GM23248 (cell line): ENCODE measurements at regions not wholly inside any gene's neighbourhood (a gene's known extent, or its start where the extent isn't known, plus 50 kb on each side); places are given as distances from the start of the nearest gene placed in this dataset.

Experiments used
- DNase-seq: peaks from one replicate; pipeline ENCODE4 v3.0.0-alpha.2; 2015
- H2AFZ ChIP-seq: fragments of 200-600 bp; sonication (generic); 2 replicates; pipeline ENCODE4 v1.6.1; 2016; ENCODE audit warnings: antibody characterized with exemption
- H3F3A ChIP-seq: fragments of 200-600 bp; sonication (generic); 2 replicates; pipeline ENCODE4 v1.6.1; 2016; ENCODE audit warnings: mild to moderate bottlenecking, antibody characterized with exemption, mixed run types; ENCODE audit not compliant: insufficient read depth
- H3K27ac ChIP-seq: fragments of 200-600 bp; sonication (generic); 2 replicates; pipeline ENCODE4 v1.5.1; 2016; ENCODE audit warnings: mild to moderate bottlenecking
- H3K27me3 ChIP-seq: fragments of 200-600 bp; sonication (generic); replicated peaks from 2 replicates; pipeline ENCODE4 v1.6.1; 2016; ENCODE audit warnings: mild to moderate bottlenecking; ENCODE audit not compliant: insufficient read depth
- H3K36me3 ChIP-seq: fragments of 200-600 bp; sonication (generic); 2 replicates; pipeline ENCODE4 v1.6.1; 2016; ENCODE audit warnings: low read depth, mild to moderate bottlenecking
- H3K4me1 ChIP-seq: fragments of 200-600 bp; sonication (generic); 2 replicates; pipeline ENCODE4 v1.6.1; 2016; ENCODE audit warnings: mild to moderate bottlenecking; ENCODE audit not compliant: insufficient read depth
- H3K4me2 ChIP-seq: fragments of 200-600 bp; sonication (generic); one replicate; pipeline ENCODE4 v1.6.1; 2016; ENCODE audit warnings: mild to moderate bottlenecking; ENCODE audit not compliant: unreplicated experiment
- H3K4me3 ChIP-seq: fragments of 200-600 bp; sonication (generic); 2 replicates; pipeline ENCODE4 v1.5.1; 2016; ENCODE audit warnings: mild to moderate bottlenecking
- H3K79me2 ChIP-seq: fragments of 200-600 bp; sonication (generic); 2 replicates; pipeline ENCODE4 v1.6.1; 2016; ENCODE audit warnings: mild to moderate bottlenecking; ENCODE audit not compliant: insufficient read depth
- H3K9ac ChIP-seq: fragments of 200-600 bp; sonication (generic); 2 replicates; pipeline ENCODE4 v1.6.1; 2016; ENCODE audit warnings: mild to moderate bottlenecking
- H3K9me2 ChIP-seq: fragments of 200-600 bp; sonication (generic); 2 replicates; pipeline ENCODE4 v1.6.1; 2016; ENCODE audit warnings: mixed run types, mild to moderate bottlenecking, moderate library complexity; ENCODE audit not compliant: insufficient read depth
- H3K9me3 ChIP-seq: fragments of 200-600 bp; sonication (generic); one replicate; pipeline ENCODE4 v1.6.1; 2017; ENCODE audit warnings: low read depth
- H4K20me1 ChIP-seq: fragments of 200-600 bp; sonication (generic); 2 replicates; pipeline ENCODE4 v1.6.0; 2016; ENCODE audit not compliant: insufficient read depth
- EZH2 ChIP-seq: fragments of 200-600 bp; sonication (generic); IDR thresholded peaks from 2 replicates; pipeline ENCODE4 v1.6.1; 2018; ENCODE audit warnings: antibody characterized with exemption, mild to moderate bottlenecking; ENCODE audit not compliant: insufficient read depth, poor library complexity, severe bottlenecking
- EZH2phosphoT487 ChIP-seq: fragments of 200-600 bp; sonication (generic); IDR thresholded peaks from 2 replicates; pipeline ENCODE4 v1.6.1; 2018; ENCODE audit warnings: antibody characterized with exemption, moderate library complexity, mild to moderate bottlenecking, low read depth; ENCODE audit not compliant: insufficient read depth
- WGBS, 2 experiments: methylation state at CpG; one replicate each; pipeline ENCODE4 v1.1.6; 2015 to 2017; ENCODE audit warnings: low lambda C conversion rate in 2 of 2, low coverage in 1 of 2; ENCODE audit errors: missing lambda C conversion rate in 2 of 2; 5-methylcytosine and 5-hydroxymethylcytosine counted together
- in situ Hi-C: fragments of 300-500 bp; cut with MboI; formaldehyde crosslinking; loops from 2 replicates; pipeline ENCODE4 v1.15.0; 2020

GRCh38 chr4:180637616-180638015, 1605.6 kb upstream of the TENM3 start:
- Histone ChIP-seq H2AFZ (no peak overlapping the region), H3K79me2 (no peaks in the 10 kb centered on the region), H3K4me1 (no peaks in the 10 kb centered on the region), H3K9me3 (peaks cover 3% of the 10 kb centered on the region), H3K27ac (no peak overlapping the region), H3F3A (no peaks in the 10 kb centered on the region), H3K9me2 (no peaks in the 10 kb centered on the region), H3K4me3 (no peak overlapping the region), H4K20me1 (no peaks in the 10 kb centered on the region), H3K9ac (no peak overlapping the region), H3K27me3 (no peaks in the 10 kb centered on the region), H3K4me2 (no peak overlapping the region), H3K36me3 (no peaks in the 10 kb centered on the region)
- in situ Hi-C loops, result no loop called here
- no peak for TF ChIP-seq EZH2phosphoT487
- no peak for TF ChIP-seq EZH2
- WGBS, 2 experiments, result 27 to 42% methylated on average over 5 of the region's 5 CpGs
- DNase-seq, result no peak

GRCh38 chr4:180640193-180640592, 1603.0 kb upstream of the TENM3 start:
- Histone ChIP-seq H3K4me3 (no peak overlapping the region), H3K36me3 (no peaks in the 10 kb centered on the region), H3K4me1 (no peaks in the 10 kb centered on the region), H3K79me2 (no peaks in the 10 kb centered on the region), H3K27ac (no peak overlapping the region), H4K20me1 (no peaks in the 10 kb centered on the region), H3K9ac (no peak overlapping the region), H3K9me3 (peaks cover 3% of the 10 kb centered on the region), H3F3A (no peaks in the 10 kb centered on the region), H2AFZ (no peak overlapping the region), H3K9me2 (no peaks in the 10 kb centered on the region), H3K27me3 (no peaks in the 10 kb centered on the region), H3K4me2 (no peak overlapping the region)
- in situ Hi-C loops, result no loop called here
- no peak for TF ChIP-seq EZH2
- TF ChIP-seq EZH2phosphoT487, result no peak
- WGBS, 2 experiments, result 3 to 9% methylated on average over 2 of the region's 2 CpGs
- DNase-seq, result no peak

GRCh38 chr4:180641495-180641894, 1601.7 kb upstream of the TENM3 start:
- TF ChIP-seq EZH2phosphoT487 (no peak), EZH2 (no peak)
- DNase-seq, result no peak
- no peaks in the 10 kb centered on the region for H3K27me3 ChIP-seq

GRCh38 chr4:180642732-180643131, 1600.5 kb upstream of the TENM3 start:
- 53 to 62% methylated on average over 9 of the region's 9 CpGs for WGBS, 2 experiments
- Histone ChIP-seq H3F3A (no peaks in the 10 kb centered on the region), H3K27ac (no peak overlapping the region), H3K4me1 (no peaks in the 10 kb centered on the region), H3K4me3 (no peak overlapping the region), H3K9ac (no peak overlapping the region), H3K36me3 (no peaks in the 10 kb centered on the region), H4K20me1 (no peaks in the 10 kb centered on the region), H3K9me2 (no peaks in the 10 kb centered on the region), H3K79me2 (no peaks in the 10 kb centered on the region), H2AFZ (no peak overlapping the region), H3K4me2 (no peak overlapping the region), H3K27me3 (no peaks in the 10 kb centered on the region), H3K9me3 (peaks cover 3% of the 10 kb centered on the region)
- in situ Hi-C loops, result no loop called here
- TF ChIP-seq EZH2 (no peak), EZH2phosphoT487 (no peak)
- DNase-seq, result no peak

More at GRCh38 chr4:180641495-180641894, 1601.7 kb upstream of the TENM3 start:
- H3K9me3 ChIP-seq, result peaks cover 3% of the 10 kb centered on the region
- no peak overlapping the region for H3K27ac ChIP-seq
- no peaks in the 10 kb centered on the region for H3K79me2 ChIP-seq
- H2AFZ ChIP-seq, result no peak overlapping the region
- no peaks in the 10 kb centered on the region for H3F3A ChIP-seq
- no peaks in the 10 kb centered on the region for H3K9me2 ChIP-seq
- H3K9ac ChIP-seq, result no peak overlapping the region
- no peaks in the 10 kb centered on the region for H3K36me3 ChIP-seq
- no peak overlapping the region for H3K4me3 ChIP-seq
- in situ Hi-C loops, result no loop called here
- H3K4me1 ChIP-seq, result no peaks in the 10 kb centered on the region
- H3K4me2 ChIP-seq, result no peak overlapping the region
- H4K20me1 ChIP-seq, result no peaks in the 10 kb centered on the region
- WGBS, 2 experiments, result 12 to 20% methylated on average over 4 of the region's 4 CpGs

GRCh38 chr4:180650273-180650672, 1592.9 kb upstream of the TENM3 start:
- H3K4me1 ChIP-seq, result no peaks in the 10 kb centered on the region
- no peak for DNase-seq
- no peaks in the 10 kb centered on the region for H4K20me1 ChIP-seq
- no peak overlapping the region for H3K4me3 ChIP-seq
- H3K4me2 ChIP-seq, result no peak overlapping the region
- H3K79me2 ChIP-seq, result no peaks in the 10 kb centered on the region
- no peak overlapping the region for H3K27ac ChIP-seq
- no peaks in the 10 kb centered on the region for H3K9me3 ChIP-seq
- H3K9ac ChIP-seq, result no peak overlapping the region
- H3F3A ChIP-seq, result no peaks in the 10 kb centered on the region
- no peaks in the 10 kb centered on the region for H3K9me2 ChIP-seq
- no peak overlapping the region for H2AFZ ChIP-seq
- H3K36me3 ChIP-seq, result no peaks in the 10 kb centered on the region
- TF ChIP-seq EZH2 (no peak), EZH2phosphoT487 (no peak)
- no peaks in the 10 kb centered on the region for H3K27me3 ChIP-seq
- in situ Hi-C loops, result no loop called here
- 10 to 20% methylated on average over 4 of the region's 4 CpGs for WGBS, 2 experiments
